Gastrocnemius medialis (tissue), 4 donors: ENCODE measurements at regions not wholly inside any gene's neighbourhood (a gene's known extent, or its start where the extent isn't known, plus 50 kb on each side); places are given as distances from the start of the nearest gene placed in this dataset.

ENCODE experiments used
- CTCF ChIP-seq, 5 experiments: fragments of 450-650 bp in 3 of 5; fragments of 200-600 bp in 2 of 5; sonication (generic) in 2 of 5; IDR thresholded peaks in 4 of 5; conservative IDR thresholded peaks in 1 of 5; 1 replicate in 4 of 5; 2 replicates in 1 of 5; pipeline ENCODE4 v1.5.1; 2016 to 2019; ENCODE audit warnings: antibody characterized with exemption in 5 of 5, mild to moderate bottlenecking in 3 of 5, moderate library complexity in 3 of 5
- POLR2A ChIP-seq, 2 donors: fragments of 450-650 bp; IDR thresholded peaks; one replicate each; pipeline ENCODE4 v1.6.1; 2017; ENCODE audit warnings: antibody characterized with exemption in 2 of 2, mild to moderate bottlenecking in 2 of 2, moderate library complexity in 2 of 2

DNA sequence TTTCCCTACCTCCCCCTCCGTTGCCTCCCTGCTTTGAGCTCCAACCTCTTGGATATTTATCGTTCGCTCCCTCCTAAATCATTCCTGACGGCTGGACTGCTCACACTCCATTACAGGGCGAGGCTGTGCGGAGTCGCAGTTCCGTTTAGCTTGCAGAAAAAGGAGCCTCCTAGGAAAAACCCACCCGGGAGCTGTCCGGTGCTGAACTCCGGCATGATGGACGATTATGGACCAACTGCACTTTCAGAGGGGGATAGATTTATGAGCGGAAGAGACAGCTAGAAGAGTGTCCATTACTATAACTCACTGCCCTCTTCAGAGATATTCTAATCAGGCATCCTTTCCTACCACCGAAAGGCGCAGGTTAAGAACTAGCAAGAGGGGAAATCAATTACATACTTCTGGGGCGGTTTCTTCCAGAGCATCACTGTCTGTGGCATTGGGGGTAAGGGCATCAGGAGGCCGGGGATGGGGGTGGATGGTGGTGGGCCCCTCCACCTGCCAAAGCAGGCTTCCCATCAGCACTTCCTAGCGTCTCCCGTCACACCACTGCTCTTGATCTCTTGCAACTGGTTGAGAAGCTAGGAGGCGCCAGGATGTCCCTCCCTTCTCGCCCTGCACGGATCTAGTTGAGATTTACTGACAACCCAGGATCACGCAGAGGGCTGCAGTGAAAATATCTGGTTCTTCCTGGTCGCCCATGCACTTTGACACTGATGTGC, 251.2 kb downstream of the ENGASE start:
- TF ChIP-seq CTCF (IDR thresholded peaks at IDR 0.05 in 4 of 5, conservative IDR thresholded peaks at IDR 0.05 in 1 of 5) (no peak), POLR2A (IDR thresholded peaks at IDR 0.05) (no peak)
